Superior temporal gyrus (tissue), 1 donor: ENCODE measurements at regions not wholly inside any gene's neighbourhood (a gene's known extent, or its start where the extent isn't known, plus 50 kb on each side); places are given as distances from the start of the nearest gene placed in this dataset.

ENCODE experiments used
- DNase-seq: peaks from one replicate; pipeline ENCODE4 v3.0.0-alpha.2; 2016; ENCODE audit errors: extremely low spot score

- DNase-seq, result no peak
Measured at GRCh38 chr2:133940134-133940533, 313.7 kb upstream of the MGAT5 start.

GRCh38 chr2:133941666-133942065 is 312.2 kb upstream of the MGAT5 start:
- DNase-seq, result no peak

DNA sequence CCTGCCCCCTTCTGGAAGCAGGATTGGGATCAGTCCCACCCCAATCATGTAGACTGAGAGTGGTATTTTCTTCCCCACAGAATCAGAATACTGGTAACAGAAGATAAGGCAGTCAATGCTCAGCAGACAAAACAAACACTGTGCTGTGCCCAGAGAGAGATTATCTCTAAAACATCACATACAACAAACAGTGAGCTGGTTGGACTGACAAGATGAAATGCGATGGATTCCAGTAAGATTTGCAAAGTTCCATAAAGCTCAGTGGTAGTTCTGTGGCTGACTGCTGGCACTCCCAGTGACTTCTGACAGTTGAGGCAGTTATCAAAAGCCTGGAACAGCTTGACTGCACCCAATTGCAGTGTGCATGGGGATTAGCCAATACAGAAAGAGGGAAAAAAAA is 311.5 kb upstream of the MGAT5 start:
- no peak for DNase-seq

DNA sequence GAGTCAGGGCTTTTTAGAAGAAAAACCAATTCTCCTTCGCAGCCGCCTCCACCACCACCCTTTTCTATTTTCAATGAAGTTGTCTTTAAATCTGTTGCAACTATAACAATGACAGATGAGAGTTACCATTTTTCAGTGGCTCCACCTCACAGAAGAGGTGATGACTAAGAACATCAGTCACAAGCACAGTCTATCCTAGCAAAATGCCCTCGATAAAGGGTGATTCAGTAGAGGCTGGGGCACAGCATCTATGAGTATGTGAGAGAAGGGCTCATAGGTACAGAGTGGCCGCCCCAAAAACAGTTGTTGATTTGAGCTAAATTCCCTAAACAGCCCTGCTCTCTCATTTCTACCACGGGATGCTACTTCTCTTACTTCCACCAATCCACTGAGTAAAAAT is 310.8 kb upstream of the MGAT5 start:
- DNase-seq, result no peak

- no peak for DNase-seq
Measured at GRCh38 chr2:133945089-133945488, 308.8 kb upstream of the MGAT5 start.

DNA sequence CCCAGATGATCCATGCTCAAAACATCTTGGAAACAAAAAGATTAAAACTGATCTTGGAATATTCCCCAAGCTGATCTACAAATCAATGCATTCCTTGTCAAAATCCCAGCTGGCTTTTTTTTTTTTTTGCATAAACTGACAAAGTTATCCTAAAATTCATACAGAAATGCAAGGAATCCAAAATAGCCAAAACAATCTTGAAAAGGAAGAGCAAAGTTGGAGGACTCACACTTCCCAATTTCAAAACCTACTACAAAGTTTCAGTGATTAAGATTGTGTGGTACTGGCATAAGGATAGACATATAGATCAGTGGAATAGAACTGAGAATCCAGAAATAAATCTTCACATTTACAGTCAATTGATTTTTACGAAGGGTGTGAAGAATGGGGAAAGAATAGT is 306.8 kb upstream of the MGAT5 start:
- no peak for DNase-seq

DNA sequence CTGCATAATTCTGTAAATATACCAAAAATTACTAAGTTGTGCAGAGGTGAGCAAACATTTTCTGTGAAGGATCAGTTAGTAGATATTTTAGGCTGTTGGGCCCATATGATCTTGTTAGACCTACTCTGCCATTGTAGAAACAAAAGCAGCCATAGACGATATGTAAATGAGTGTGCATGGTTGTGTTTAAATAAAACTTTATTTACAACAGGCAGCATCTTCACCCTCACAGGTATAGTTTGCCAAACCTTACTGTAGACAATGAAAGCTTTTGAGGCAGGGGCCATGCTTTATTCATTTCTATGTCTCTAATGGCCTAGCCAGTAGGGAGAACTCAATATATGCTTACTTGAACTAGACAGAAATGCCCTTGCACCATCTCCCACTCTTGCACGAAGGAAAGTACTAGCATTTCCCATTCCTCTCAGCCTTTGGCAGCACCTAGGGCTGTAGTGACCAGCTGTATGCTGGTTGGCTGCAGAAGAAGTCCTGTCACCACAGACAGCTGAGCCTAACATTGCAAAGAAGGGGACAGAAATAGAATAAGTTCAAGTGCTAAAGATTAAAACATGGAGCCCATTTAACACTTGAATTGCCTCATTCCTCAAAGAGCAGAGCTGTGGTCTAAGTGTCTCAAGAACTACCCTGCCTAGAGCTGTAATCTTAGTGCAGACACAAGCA is 305.1 kb upstream of the MGAT5 start:
- DNase-seq, result no peak

GRCh38 chr2:133949595-133949994 is 304.3 kb upstream of the MGAT5 start:
- no peak for DNase-seq

- no peak for DNase-seq
Measured at GRCh38 chr2:133951209-133951608, 302.7 kb upstream of the MGAT5 start.

GRCh38 chr2:133952420-133952819 is 301.5 kb upstream of the MGAT5 start:
- no peak for DNase-seq

- DNase-seq, result no peak
Measured at GRCh38 chr2:133952896-133953295, 301.0 kb upstream of the MGAT5 start.

- DNase-seq, result no peak
Measured at GRCh38 chr2:133953524-133953923, 300.3 kb upstream of the MGAT5 start.

- DNase-seq, result no peak
Measured at GRCh38 chr2:133954636-133955035, 299.2 kb upstream of the MGAT5 start.

GRCh38 chr2:133955169-133955568 is 298.7 kb upstream of the MGAT5 start:
- DNase-seq, result no peak

GRCh38 chr2:133956434-133956935 is 297.4 kb upstream of the MGAT5 start:
- peak; percentile 32 for DNase-seq

DNA sequence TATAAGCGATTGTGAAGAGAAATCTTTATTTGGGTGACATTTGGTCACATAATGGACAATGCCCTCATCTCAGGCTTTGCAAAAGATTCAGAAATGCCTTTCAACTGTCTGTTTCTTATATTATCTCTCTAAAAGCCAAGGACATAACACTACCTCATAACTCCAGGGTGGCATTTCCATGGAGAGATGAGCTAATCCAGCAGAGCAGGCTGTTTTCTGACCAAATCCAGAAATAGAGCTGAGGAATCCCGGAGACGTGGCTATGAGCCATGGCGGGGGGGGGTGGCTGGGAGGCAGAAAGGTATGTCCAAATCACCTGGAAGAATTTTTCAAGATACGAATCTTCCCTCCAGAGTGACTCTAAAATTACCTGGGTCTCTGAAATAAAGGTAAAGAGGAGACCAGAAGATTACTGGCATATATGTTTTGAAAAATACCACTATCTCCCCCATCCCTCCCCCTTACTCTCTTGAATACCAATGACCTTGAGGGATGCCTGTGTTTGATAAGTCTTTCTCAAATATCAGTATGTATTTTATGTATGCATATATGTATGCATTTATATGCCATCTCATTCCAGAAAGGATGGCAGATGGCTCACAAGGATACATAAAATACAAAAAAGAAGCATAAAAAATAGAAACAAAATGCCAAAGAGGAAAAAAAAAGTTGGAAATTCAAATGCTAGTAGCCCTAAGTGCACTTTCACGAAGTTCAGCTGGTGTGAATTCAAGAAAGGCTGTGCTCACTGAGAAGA is 296.0 kb upstream of the MGAT5 start:
- DNase-seq, result no peak

GRCh38 chr2:133959066-133959465 is 294.8 kb upstream of the MGAT5 start:
- DNase-seq, result no peak

DNA sequence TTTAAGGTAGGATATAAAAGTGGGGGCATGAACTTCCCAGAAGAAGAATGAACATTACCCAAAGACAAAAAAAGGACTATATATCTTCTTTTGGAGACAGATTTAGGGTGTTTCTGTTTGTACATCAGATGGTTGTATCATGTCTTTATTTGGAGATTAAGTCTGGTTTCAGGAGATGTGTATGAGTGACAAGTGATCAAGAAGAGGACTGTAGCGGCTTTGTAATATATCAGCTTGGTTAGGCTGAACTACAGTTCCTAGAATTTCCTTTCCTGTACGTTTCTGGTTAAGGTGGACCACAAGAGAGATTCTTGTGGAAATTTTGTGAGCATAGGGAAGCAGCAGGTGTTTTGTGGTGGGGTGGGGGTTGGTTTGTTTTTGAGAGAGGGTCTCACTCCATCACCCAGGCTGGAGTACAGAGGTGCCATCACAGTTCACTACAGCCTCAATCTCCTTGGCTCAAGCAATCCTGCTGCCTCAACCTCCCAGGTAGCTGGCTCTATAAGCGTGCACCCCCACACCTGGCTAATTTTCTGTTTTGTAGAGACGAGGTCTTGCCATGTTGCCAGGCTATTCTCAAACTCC is 287.1 kb upstream of the MGAT5 start:
- no peak for DNase-seq

DNA sequence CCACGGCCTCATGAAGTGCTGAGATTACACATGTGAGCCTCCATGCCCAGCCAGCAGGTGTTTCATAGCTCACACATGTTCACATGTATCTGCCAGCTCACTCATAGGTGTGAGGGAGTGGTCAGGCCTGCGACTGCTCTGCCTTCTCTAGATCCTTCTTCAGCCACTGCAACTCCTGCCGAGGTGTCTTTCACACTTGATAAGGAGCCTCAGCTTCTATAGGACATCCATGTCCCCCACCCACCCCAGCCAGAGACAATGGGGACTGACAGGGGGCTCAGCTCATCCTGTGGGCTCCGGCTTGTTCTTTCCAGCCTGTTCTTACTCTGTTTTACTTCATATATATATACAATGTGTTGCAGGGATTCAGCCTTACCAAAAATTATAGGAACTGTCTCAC is 286.5 kb upstream of the MGAT5 start:
- no peak for DNase-seq

DNA sequence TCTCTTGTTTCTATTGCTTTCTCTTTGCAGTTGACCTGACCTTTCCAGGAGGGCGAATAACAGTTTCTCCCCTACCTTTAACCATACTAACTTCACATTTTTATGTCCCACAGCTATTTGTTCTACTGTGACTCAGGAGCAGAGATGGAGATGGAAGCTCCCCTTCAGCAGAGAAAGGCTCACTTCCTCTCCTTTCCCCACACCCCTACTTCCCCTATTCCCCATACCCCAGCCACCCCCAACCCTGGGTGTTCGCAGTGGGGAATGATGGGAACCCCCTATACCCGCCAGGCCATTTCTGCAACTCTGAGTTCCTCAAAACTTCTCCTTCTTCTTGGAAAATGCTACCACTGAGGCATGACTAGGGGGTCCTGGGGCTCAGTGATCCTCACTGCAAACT is 285.4 kb upstream of the MGAT5 start:
- DNase-seq, result no peak

- no peak for DNase-seq
Measured at GRCh38 chr2:133970641-133971040, 283.2 kb upstream of the MGAT5 start.

DNA sequence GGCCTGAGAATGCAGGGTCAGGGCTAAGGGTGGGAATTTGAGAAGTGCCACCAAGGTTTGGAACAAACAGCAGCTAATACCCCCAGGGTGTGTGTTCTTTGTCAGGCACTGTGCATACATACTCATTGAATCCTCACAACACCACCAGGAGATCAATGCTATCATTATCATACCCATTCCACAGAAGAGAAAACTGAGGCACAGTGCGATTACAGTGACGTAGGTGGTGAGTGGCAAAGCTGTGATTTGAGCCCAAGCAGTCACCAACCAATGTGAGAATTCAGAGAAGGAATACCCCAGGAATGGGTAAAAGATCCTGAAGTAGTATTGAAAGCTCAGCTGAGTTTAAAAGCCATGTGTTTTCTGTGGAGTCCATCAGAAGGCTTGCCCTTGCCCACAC is 281.6 kb upstream of the MGAT5 start:
- DNase-seq, result no peak

DNA sequence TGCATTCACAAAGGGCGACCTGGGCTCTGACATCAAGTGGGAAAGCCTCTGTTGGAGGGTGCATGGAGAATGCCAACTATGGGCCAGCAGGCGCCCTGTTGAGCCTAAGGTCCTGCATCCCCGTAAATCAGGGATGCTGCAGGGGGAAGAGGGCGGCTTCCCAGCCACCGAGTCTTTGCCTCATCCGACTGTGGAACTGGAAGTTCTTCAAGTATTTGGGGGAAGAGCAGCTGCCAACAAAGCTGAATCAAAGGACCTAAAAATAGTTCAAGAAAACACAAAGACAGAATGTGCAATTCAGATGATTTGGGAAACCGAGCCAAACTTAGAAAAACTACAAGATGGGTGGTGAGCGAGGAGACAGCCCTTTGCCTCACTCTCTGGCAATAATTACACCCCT is 281.1 kb upstream of the MGAT5 start:
- peak; percentile 83 for DNase-seq
